CD1c-positive myeloid dendritic cell (primary cell): ENCODE measurements at regions not wholly inside any gene's neighbourhood (a gene's known extent, or its start where the extent isn't known, plus 50 kb on each side); places are given as distances from the start of the nearest gene placed in this dataset.

Source experiments
- DNase-seq: peaks from one replicate; pipeline ENCODE4 v3.0.0-alpha.2; 2016; ENCODE audit errors: extremely low spot score

DNA sequence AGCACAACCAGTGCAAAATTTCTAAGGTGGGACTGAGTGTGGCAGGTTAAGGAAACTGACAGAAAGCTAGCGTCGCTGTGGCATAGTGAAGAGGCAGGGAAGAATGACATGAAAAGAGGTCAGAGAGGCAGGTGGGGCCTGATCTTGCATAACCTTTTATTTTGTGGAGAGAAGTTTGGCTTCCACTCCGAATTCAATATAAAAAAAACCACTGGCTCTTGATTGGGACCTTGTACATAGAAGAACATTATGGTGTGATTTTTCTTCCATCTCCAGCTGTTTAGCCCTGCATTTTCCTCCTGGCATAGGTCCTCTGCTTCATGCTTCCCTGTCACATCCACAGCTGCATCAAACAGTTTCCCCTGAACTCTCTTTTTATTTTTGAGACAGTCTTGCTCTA, 170.5 kb upstream of the MEOX2 start:
- DNase-seq: no peak

DNA sequence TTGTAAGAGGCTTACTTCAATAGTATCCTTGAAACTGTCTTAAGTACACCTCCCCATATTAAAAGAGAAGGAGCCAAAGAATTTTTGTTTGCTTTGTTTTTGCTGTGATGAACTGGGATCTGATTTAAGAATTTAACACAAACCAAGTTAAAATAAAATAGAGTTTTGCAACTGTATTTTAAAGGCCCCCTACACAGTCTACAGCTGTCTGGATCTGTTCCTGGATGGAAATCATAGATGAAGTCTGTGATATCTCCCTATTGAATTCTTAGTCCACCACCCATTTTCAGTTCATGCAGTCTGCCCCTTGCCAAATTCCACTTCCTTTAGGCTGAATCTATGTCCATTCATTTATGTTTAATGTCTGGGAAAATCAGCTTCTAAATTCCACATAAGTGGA, 169.8 kb upstream of the MEOX2 start:
- no peak for DNase-seq

DNA sequence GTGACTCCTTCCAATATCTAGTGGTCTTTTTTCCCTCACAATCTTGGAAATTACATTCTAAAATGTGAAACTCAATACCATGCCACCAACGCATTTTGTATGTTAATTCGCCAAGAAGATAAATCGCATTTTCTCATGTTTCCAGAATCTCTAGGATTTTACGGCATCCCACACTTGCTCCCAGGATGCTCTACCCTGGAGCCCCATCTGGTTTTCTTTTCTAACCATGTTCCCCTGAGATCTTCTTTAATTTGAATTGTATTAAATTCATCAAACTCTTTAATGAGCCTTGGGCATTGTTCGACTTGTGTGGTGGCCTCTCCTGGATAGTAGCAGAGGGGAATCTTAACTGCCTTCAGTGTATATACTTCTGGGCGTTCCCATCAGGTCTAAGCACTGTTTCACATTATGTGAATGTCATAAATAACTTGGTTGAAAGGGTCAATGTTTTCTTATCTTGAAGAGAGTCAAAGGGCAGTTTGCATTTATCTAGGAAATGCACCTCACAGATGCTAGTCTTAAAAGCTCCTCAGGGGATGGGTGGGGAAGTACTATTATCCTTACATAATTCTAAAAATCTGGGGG, 169.1 kb upstream of the MEOX2 start:
- no peak for DNase-seq

DNA sequence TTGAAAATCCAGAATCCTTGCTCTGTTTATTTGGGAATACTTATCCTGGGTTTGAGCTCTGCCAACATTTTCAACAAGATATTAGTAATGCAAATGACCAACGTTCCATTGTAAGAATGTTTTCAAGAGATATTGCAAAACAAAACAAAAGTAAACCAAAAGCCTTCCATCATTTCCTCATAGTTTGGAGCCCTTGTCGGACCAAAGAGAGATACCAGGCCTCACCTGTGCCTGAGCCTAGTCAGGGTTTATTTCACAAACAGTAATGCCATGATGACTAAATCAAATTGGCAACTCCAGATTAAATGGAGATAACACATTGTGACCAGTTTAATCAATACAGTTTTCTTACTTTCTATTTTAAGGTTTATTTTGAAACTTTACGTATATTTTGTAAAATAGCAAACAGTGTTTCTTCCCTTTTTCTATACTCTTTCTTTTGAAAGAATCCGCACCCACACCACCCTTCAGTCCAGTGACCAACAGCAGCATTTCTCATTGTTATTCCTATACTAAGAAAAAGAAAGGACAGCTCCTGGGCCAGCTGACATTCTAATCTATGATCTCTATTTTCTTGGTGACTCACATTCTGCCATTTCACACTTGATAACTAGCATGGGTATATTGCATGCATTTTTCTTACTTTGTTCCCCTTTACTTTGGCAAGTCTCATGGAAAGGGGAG, 168.5 kb upstream of the MEOX2 start:
- no peak for DNase-seq

DNA sequence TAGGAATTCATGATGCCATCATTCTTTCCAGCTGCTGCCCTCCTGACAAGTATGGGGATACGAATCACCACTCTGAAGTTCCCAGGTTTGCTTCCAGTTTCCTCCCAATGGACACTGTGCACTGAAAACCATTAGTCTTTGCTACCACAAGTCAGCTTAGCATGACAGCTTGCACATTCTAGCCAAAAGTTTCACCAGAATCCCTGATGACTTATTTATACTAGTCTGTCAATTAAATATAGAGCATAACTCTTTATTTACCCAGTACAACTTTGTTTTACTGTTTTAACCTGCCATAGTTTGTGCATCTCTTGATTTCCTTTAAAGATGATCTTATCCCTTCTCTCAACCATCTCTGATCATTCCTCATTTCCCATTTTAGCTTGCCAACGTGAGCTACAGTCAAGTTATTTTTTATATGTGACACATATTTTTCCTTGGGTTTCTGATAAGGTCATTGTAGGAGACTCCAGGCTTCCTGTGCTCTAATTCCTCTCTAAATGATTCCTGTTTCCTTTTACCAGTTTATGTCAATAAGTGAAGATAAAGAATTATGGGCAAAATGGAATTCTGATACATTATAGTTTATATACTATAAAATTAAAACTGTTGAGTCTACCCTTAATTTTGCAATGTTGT, 167.5 kb upstream of the MEOX2 start:
- DNase-seq: no peak

DNA sequence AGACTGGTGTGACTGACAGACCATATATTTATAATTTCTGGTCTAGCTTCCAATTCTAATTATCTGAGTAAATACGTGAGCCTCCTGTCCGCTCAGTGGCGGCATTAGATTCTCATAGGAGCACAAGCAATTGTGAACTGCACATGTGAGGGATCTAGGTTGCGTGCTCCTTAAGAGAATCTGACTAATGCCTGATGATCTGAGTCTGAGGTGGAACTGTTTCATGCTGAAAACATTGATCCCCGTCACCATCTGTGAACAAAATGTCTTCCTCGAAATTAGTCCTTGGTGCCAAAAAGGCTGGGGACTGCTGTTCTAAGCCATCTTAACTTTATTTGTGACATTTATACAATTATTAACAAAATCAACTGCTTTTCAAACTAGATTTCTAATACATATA, 164.7 kb upstream of the MEOX2 start:
- DNase-seq: no peak

DNA sequence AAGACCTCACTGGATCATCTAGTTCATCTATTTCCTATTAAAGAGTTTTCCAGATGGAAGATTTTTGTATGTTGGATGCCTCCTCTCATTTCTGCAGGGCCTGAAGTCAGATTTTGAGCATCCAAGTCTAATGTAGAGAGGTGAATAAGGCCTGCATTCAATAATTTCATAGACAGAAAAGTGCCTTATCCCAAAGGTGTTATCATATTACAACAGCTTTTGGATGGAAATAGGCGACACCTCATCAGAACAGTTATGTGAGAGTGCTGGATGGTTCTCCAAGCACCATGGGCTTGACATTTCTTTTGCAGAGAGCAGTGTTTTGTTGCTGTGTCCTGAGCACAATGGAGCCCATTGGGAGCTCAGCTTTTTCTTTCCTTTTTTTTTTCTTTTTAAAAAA, 162.4 kb upstream of the MEOX2 start:
- no peak for DNase-seq

DNA sequence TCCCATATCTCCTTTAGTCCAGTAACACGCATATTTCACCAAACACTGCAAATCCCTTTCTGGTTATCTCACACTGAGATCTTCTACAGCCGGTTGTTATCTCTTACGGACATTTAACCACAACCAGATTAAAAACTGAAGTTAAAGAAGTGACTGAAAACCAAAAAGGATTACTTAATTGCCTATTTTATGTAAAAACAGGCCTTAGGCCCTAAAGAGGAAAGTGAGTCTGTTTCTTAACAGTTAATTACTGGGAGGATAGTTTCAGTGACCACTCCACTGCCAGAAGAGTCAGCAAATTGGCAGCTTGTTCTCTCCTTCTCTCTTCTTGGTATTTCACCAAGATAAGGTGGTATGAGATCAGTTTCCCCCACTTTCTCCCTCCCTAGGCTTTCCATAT, 161.9 kb upstream of the MEOX2 start:
- DNase-seq: no peak

DNA sequence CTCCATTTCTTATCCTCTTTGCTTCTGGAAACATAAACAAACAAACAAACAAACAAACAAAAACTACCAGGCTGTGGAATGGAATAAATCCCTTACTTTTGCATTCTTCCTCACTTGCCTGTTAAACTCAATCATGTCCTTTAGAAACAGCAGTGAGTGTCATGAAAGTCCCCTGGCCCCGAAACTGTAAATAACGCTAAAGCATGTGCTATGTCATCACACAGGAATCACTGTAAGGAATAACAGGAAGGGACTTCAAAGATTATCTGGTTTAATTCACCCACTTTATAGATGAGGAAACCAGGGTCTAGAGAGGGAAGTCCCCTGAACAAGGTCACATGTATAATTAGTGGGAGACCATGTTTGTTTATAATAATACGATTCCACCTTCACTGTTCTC, 159.4 kb upstream of the MEOX2 start:
- no peak for DNase-seq

DNA sequence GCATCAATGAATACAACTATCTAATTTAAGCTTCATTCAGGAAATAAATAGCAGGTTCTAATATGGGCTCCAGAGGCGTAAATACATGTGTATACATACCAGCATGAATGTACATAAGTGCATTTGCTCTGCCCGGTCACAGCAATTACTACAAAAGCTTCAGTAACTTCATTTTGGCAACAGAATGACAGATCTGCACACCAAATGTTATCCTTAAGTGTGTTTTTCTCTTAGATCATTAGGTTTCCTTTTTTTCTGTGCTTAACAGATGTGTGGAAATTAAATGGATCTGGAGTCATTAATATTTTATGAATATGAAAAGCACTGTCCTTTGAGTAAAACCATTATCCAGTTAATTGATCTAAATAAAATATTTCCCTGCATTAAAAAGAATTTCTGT, 159.0 kb upstream of the MEOX2 start:
- DNase-seq: no peak

DNA sequence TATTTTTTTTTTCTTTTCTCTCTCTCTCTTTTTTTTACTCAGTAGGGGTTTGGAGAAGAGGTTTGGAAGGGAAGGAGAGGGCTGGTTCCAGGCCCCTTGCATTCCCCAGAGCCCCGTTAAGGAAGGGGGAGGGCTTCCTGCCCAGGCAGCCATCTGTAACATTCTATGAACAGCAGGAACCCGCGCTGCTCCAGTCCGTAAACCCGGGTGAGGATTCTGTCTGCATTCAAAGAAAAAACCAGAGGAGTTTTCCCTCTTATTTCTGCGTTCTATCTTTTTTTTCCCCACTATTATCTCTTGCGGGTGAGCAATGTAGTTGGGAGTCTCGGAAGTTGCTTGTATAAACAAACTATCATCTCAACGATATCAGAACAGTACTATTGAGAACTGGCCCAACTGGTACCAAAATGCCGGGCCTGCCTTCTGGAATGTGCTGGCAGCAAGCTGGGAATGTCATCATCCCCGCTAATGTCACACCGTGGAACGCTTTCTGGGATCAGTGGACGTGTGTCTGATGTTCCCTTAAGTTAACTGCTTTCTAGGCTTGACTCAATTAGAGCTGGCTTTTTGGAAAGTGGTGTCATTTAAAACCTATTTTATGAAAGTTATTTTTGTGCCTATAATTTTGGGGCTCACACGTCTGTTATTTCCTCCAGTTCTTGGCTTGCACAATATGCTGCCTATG, 153.1 kb upstream of the MEOX2 start:
- no peak for DNase-seq

DNA sequence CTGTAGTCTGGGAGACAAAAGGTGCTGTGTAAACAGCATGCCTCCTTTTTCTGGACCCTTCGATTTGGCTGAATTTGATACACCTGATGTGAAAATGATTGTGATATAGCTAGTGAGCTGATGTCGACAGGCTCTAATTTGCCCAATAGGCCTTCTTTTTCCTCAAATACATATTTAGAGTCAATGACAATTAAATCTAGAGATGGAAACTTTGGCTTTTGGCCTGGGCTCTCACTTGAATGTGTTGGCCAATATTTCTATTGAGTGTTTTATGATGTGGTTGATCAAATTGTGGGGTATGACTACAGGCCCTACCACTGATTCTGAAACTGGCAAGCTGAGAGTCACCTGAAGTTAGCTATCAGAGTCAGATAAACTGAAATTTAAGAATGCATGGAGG, 151.8 kb upstream of the MEOX2 start:
- no peak for DNase-seq

DNA sequence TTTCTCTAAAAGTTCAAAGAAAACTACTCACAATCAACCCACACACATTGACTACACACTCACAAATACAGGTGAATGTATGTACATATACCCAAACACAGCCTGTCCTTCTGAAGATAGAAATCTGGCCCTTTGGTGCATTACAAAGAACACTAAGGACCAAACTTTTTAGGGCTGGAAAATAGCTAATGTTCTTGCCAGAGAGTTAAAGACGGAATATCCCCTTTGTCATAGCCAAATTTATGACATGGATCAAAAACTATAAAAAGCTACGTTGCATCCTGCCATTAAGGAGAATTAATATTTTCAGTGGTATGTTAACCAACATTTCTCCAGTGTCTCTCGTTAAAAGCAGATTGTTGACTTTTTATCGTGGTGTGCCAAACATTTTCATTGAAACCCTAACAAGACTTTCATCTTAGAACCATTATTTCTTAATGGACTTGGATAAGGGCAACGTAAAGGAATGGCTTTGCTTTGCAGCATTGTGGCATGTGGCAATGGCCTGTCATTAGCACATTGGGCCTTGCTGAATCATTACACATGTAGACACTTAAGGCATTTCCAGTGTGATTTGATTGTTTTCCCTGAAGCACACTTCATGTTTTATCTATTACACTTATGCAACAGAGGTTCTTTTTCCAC, 150.9 kb upstream of the MEOX2 start:
- no peak for DNase-seq

DNA sequence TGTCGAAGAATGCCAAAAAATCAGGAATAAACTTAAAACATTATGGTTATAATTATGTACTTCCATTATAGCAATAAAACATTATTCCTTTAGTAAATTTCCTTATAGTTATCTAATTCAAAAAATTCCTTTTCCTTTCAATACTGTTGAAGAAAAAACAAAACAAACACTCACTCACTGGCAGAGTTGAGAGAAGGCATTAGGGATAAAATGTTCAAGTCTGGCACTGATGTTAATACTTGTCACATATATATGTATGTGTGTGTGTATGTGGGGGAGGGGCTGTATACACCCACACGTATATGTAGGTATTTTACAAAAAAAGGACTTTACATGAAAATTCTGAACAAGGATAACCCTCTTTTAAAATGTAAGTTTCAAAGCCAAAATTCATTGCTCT, 150.2 kb upstream of the MEOX2 start:
- no peak for DNase-seq

DNA sequence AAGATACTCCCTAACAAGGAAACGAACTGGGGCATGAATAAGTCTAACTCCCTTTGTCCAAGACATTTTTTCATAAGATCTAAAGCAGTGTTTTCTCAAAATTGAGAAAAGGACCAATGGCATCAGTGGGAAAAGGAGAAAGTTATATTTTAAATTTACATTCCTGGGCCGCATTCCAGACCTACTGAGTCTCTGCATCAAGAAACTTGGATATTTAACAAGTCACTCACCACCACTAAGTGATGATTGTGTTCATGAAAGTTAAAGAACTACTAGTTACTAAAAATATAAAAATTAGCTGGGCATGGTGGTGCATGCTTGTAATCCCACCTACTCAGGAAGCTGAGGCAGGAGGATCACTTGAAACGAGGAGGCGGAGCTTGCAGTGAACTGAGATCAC, 149.6 kb upstream of the MEOX2 start:
- no peak for DNase-seq

DNA sequence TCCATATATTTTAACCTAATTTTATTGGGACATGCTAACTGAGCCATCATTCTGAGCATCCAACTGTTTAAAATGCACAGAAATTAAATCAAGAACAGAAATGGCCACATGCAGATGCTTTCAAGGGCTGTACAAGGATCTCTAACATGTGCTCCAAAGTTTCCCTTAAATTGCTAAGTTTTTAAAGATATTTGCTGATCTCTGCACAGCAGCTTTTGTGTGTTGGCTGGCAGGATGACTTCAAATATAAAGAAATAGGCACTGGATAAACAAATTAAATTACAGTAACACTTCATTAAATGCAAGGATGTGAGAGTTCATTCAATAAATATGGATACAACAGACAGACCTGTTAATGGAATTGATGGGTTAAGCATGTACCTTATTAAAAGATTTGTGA, 148.0 kb upstream of the MEOX2 start:
- no peak for DNase-seq

DNA sequence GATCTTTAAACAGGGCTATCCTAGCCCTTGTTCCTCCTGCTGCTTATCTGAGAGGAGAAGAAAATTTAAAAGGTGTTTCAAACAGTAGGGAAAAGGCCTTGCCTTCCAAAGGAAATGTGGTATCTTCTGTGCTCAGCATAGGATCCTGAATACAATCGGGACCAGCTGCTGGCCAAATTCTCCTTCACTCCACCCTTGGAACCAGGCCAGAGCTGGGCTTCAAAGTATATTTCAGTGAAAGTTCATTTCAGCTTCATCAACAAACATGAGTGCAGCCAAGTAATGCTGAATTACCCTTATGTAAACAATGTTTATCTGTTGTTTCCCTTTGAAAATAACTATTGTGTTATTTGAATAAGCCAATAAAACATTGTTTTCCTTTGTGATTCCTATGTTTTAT, 146.5 kb upstream of the MEOX2 start:
- no peak for DNase-seq

DNA sequence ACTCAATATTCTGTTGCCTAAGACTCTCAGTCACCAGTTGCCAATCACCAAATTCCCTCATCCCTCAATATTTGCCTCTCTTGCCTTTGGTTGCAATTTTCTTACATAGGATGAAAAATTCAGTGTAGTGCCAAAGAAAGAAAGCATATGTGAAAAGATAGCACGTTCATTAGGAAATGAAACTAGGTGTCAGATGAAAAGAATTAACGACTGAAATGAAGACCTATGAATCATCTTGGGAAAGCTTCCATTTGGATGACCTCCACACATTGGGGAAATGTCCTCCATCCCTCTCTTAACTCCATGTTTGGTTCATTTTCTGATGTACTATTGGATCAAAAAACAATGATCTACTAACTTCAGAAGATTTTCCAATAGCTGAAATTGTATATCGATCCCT, 145.1 kb upstream of the MEOX2 start:
- DNase-seq: no peak

DNA sequence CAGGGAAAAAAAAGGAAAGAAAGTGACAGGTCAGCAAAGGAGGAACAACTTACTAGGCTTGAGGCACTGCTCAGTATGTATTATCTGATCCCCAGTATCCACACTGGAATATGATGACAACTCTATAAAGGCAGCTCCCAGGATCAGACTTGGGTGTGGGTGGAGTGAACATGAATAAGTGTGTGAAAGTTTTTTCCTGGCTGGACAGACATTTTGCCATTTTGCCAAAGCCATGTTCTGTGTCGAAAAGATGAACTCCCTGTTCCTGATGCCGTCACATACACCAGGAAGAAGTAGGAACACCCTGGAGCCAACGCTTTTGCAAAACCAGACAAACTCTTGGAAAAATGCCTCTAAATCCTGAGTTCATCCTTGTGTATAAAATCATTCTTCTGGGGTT, 143.2 kb upstream of the MEOX2 start:
- DNase-seq: no peak

DNA sequence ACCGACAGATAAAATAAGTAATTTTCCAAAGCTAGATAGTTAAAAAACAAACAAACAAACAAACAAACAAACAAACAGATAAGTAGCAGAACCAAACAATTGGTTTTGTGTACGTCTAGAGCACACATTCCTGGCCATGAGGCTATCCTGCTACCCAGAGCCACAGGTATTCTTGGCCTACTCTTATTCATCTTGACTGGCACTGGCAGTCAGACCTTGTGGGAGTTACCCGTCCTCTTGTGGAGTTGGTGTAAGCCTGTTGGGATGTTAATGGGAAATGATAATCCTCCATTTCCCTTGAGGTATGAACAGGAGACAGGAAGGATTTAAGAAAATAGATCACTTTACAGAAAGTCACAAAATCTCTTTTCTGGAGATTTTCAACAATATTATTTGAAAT, 142.4 kb upstream of the MEOX2 start:
- no peak for DNase-seq

DNA sequence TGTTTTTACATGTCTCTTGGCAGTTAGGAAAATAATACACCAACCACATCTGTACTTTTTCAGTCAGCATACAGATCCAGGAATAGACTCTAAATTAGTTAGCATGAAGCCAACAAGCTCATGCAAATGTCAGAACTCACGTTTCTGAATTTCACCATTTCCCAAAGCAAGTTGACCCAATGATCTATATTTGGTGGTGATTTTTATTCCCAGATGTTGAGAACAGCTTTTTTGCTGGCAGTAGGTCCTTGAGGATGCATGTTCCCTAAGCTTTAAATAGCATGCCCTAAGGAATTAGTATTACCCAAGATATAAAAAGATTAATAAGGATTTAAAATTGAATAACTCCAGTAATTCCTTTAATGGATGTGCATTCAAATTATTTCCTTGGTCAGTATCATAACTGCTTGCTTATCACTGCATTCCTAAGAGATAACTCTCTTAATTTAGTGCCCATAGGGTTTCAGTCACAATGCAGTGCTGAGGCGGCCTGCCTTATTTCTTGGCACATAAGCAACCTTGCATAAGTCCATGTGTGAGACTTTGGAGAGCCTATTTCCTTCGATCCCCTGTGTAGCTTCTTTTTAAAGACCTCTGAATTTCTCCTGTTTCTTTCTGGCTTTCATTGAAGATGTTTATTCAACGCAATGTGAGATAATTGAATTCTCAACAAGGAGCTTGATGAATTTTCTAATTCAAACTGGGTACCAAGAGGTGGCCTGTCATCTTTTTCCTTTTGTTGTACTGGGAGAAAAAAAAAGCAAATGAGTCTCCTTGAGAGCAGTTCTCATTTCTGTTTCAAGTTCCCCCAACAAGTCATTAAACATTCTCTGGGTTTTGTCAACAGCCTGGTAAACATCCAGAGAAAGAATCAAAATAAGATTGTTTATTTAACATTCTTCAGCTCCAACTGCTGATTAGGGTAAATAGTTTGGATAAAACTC, 135.3 kb upstream of the MEOX2 start:
- DNase-seq: no peak
